ENCODE measurements at regions not wholly inside any gene's neighbourhood (a gene's known extent, or its start where the extent isn't known, plus 50 kb on each side); places are given as distances from the start of the nearest gene placed in this dataset.

GRCh38 chrY:12087325-12087724 lies 613.7 kb upstream of the USP9Y start:
- Histone ChIP-seq H3K4me1 (ENCODE audit: insufficient read depth, low read length) (no peaks in the 10 kb centered on the region), H3K36me3 (ENCODE audit: insufficient read depth, low read depth, low read length) (no peaks in the 10 kb centered on the region), H3K9ac (ENCODE audit: low read depth, low read length) (no peak overlapping the region), H3K9me3 (ENCODE audit: insufficient read depth, low read depth, low read length) (peaks cover 60% of the 10 kb centered on the region), H3K27me3 (ENCODE audit: insufficient read depth, low read length) (no peaks in the 10 kb centered on the region), H3K27ac (ENCODE audit: low read length) (no peak overlapping the region), H3K4me3 (ENCODE audit: low read length) (no peak overlapping the region)
